NOMO-1 treated with dmso at 0.1 percent for 144 hours (cell line): ENCODE measurements at regions not wholly inside any gene's neighbourhood (a gene's known extent, or its start where the extent isn't known, plus 50 kb on each side); places are given as distances from the start of the nearest gene placed in this dataset.

ENCODE experiments used
- DNase-seq: peaks from one replicate; lab custom pipeline; 2025; ENCODE audit not compliant: unreplicated experiment; lab: John Stamatoyannopoulos, UW

DNA sequence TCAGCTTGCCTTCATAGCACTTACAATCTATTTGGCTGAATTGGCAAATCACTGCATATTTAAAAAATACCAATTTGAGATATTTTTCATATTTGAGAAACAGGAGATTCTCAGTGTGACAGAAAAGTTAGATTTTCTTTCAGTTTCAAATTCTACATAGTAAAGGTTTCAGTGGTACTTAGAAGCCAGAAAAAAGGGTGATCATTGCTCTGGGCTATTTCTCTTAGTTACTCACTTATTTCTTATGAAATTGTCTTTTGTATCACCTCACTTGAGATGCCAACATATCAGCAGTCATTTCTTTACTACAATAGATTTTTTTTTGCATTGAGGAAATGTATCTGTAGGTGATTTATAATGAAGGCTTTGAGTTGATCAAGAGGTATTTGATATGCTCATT, 478.2 kb downstream of the GATA3 start:
- no peak for DNase-seq

DNA sequence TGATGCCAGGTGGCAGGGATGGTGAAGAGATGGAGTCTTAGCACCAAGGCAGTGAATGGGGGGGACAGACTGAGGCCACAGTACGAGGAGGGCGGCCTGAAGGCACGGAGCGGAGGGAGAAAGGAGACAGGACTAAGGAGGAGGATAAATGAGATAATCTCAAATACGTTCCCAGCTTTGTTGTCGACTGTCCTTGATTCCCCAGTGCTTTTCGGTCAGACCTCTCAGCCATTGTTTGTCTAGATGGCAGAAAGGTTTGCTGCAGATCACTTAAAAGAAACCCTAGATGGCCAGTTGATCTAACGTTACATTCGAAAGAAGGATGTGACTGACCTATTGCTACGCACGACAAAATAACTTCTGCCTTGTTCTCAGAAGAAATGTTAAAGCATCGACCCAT, 479.0 kb downstream of the GATA3 start:
- DNase-seq: no peak

DNA sequence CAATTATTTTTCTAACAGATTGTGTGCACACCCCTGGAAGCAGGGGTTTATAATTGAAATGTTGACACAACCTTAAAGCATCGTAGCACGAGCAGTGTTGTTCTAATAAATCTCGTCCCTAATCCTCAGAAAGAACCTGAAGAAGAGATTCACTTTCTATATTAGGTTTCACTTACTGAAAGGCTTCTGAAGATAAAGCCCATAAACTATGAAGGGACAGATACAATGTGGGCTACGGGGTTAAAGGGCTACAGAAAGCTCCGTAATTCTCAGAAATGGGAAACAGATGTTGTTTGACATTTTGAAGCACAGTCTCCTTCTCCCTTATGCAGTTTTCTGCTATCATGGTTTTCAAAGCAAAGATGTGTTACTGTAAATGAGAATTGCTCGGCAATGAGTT, 479.6 kb downstream of the GATA3 start:
- DNase-seq: no peak

DNA sequence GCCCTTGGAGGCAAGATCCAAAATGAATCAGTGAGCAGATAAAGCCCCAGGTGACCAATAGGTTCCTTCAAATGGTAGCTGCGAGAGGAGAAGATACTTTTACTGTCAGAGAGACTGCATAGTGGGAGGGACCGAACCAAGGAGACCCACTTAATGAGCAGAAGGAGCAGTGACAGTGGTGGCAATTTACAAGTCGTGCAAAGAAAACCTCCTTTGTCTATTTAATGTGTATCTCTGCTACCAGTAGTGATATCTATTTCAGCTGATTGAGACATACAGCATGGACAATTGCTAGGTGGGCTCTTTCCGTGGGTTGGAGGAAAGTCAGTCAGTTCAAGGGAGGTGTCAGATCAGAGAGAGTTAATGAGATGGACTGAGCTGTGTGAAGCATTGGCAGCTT, 480.4 kb downstream of the GATA3 start:
- DNase-seq: no peak

DNA sequence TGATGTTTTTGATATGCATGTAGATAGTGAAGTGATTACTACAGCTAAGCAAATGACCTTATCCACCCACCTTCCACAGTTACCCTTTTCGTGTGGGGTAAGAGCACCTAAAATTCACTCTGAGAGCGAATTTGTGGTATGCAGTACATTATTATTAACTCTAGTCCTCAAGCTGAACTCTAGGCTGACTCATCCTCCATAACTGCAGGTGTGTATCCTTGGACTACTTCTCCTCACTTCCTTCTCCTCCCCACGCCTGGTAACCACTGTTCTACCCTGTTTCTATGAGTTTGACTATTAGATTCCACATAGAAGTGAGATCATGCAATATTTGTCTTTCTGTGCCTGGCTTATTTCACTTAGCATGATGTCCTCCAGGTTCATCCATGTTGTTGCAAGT, 484.6 kb downstream of the GATA3 start:
- DNase-seq: no peak

DNA sequence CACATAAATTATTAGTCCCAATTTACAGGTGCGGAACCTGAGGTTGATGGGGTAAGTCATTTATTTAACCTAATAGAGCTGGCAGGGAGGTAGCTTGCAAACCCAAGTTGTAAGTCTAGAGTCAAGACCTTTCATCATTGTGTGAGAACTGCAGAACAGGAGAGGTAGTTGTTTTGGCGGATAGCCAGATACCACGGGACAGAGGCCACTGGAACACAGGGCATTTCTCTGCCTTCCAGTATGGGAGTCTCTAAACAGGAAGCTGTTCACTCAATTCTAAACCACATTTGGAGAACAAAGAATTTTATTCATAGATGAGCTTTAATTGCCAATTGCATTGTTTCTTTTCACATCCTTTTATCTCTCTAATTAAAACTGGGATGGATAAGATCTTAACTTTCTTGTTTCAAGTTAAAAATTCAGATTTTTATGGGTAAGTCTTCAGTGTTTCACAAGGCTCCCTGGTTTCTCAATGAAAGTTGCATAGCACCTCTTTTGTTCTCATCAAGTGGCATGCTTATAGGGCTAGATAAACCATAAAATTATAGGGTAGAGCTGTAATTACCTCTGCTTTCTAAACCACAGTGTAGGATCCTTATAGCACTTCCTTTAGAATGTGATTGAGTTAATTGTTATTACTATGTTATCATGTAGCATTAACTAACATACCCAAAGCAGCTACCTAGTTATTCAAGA, 489.0 kb downstream of the GATA3 start:
- DNase-seq: no peak

DNA sequence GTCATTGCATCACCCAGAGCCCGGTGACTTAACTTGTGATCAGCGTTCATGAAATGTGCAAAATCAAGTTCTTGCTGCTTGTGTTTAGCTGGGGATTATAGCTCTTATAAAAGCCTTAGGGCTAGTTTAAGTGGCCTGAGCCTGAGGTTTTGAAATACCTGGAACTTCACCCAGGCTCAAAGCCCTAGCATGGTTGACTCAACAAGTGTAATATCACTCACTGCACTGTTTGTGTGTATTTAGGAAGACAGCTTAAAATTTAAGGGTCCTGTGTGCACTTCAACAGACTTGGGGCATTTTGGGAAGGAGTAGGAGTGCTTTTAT, 489.5 kb downstream of the GATA3 start:
- DNase-seq: no peak

DNA sequence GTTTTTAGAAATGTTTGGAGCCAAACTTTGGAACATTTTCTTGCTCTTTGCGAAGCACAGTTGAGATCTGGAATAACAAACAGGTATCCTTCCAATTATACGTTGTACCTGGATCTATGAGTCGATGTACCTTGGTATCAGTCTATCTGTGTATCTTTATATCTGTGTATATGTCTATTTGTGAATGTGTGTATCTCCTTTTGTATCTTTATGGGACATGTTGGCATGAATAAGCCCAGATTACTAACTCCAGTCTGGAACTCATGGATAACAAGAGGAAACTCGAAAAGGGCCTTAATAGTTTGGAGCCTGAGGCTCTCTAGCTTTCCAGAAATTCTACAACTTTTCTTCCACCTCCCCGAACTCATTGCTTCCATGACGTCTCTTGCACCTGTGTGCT, 490.0 kb downstream of the GATA3 start:
- DNase-seq: no peak

DNA sequence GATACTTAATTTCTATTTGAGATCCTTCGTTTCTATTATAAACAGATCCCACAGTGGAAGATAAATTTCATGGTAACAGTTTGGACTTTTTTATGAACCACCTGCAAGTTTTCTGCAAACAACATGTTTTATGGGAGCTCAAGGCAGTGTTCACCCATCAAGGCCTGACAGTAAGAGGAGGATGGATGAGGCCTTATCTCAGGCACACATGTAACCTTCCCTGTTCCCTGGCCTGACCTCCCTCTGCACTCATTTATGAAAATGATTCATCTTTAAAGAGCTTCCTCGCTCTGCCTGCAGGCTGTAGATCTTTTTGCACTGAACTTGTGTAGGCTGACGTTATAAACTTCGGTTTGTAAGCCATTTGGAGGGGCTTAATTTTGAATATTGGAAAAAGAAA, 500.1 kb downstream of the GATA3 start:
- no peak for DNase-seq

DNA sequence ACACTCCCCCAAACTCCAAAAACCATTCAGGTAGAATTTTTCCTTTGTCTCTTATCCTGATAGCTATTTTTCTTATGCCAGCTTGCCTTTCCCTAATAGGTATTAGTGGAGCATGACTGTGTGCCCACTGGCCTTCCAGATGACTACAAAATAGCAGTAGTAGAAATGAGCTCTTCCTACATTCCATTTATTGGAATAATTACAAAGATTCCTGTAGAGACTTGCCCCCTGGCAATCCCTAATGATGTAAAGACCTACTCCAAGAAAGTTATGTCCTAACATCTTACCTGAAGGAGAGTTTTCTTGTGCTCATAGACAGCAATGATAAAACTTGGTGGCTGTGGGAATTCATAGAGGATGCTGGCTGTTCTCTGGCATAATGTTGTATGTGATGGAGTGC, 501.8 kb downstream of the GATA3 start:
- DNase-seq: no peak

DNA sequence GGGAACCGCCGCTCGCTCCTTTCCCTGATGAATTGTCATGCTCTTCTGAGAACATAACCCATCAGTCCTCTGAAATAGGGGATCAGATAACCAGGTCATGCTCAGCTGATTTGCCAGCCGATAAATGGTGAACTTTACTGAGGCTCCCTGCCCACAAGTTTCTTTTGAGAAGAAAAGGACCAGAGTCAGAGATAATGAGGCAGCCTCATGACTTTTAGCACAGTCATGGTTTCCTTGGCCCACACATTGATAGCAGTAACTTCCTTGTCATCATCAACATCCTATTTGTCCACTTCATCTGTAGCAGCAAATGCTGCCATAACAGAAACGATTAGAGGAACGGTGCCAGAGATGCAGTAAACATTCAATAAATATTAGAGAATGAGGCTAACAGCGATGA, 509.0 kb downstream of the GATA3 start:
- no peak for DNase-seq

DNA sequence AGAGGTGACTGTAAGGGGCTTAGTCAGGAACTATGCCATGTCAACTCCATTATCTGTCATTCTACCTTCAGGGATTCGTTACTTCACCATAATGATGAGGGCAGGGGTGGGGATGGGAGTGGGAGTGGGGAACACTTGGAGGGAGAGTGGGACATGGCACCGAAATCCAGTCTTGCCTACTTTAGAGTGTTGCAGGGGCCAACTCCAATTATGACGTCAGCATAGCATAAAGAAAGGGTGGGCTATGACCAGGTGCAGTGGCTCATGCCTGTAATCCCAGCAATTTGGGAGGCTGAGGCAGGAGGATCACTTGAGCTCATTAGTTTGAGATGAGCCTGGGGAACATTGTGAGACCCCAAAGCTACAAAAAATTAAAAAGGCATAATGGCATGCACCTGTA, 512.2 kb downstream of the GATA3 start:
- DNase-seq: no peak

DNA sequence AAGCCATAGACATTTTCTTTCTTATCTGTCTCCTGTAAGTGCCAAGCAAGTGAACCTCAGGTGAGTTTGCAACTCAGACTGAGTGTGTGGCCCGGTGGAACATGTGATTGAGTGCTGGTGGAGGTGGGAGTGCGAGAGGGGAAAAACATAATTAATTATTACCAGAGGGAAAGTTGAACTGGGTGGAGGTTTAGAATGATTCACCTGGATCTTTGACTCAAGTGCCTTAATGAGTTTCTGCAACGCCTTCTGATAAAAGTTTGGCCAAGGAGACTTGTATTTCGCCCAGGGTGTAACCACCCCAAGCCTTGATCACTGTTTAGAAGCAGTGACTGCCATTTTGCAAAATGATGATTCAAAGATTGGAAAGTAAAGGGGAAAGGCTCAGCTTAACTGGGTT, 513.9 kb downstream of the GATA3 start:
- no peak for DNase-seq

DNA sequence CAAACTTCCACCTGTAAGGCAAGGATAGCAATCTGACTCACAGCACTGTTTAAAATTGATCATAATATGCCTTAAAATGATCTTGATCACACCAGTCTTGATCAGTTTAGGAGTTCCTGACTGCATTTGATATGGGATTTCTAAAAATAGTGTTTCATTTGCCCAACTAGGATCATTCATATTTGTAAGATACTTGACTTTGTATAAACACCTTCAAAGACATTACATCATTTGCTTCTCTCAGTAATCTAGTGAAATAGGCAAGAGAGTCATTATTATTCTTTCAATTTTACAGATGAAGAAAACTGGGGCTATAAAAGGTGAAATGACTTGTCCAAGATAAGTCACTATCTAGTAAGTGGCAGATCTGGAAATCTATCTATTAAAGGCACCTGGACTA, 521.1 kb downstream of the GATA3 start:
- DNase-seq: no peak

DNA sequence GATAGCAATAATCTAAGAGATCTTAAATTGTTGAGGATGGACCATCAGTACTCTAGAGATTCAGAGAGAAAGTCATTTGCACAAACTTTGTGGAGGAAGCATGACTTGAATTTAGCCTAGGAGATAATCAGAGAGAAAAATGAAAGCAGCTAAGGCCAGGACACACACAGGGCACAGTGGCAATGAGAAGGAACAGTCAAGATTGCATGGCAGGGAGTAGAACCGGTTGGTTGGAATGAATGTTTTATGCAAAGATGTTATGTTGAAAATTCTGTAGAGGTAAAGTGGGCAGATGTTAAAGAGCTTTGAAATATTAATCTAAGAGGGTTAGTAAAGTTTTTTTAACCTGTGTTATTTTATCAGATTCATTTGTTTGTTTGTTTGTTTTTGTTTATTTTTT, 521.8 kb downstream of the GATA3 start:
- DNase-seq: no peak

DNA sequence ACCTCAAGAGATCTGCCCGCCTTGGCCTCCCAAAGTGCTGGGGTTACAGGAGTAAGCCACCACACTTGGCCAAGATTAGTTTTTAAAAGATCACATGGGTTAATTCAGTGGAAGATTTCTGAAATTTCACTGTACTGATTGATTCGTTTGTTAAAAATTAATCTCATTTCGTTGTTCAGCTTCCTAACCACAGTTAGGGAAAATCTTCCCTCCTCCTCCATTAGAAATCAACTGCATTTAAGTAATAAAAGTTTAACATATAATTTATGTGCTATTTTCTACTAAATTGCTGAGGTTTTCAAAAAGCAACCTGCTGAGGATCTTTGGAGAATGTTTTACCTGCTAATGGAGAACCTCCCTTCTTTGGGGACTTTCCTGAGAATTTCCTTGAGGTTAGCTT, 522.4 kb downstream of the GATA3 start:
- no peak for DNase-seq

DNA sequence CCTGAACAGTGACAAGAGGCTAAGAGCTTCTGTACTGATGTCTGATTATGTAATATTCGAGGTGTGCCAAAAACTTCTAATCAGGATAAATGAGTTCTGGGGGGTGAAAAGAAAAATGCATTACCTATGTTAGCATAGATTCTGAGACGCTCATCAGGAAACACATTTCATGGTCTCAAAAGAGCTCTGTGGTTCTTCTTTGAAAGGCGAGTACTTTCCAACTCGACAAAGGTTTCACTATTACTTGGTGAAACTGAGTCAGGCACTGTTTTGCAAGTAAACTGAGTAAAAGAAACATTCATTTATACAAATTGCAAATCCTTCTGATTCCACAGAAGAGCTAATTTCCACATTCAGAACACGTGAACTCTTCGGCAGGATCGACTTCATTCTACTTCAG, 523.2 kb downstream of the GATA3 start:
- no peak for DNase-seq

DNA sequence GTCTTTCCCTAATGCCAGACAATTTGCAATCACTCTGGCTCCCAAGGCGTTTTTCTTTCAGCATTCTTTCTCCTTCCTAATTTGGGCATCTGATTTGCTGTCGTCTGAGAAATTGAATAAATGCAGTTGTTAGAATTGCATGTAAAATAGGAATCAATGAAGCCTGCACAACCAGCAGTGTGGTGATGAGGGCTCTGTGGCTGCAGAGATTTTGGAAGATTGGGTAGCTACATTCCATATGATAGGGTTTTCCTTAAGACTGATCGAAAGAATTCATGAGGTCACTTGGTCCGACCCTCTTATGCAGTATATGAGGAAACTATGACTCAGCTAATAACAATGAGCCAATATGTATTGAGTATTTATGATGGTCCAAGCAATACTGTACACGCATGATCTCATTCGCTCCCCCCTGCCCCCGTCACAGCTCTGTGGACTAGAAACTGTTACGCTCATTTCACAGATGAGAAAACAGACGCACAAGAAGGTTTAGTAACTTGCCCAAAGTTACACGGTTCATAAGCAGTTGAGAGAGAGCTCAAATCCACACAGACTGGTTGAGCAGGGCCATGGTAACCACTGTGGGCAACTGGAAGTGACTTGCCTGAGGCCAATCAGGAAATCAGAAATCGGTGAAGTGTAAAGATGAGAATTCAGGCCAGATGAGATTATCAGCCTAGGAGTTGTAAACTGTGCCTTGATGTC, 527.2 kb downstream of the GATA3 start:
- DNase-seq: no peak

DNA sequence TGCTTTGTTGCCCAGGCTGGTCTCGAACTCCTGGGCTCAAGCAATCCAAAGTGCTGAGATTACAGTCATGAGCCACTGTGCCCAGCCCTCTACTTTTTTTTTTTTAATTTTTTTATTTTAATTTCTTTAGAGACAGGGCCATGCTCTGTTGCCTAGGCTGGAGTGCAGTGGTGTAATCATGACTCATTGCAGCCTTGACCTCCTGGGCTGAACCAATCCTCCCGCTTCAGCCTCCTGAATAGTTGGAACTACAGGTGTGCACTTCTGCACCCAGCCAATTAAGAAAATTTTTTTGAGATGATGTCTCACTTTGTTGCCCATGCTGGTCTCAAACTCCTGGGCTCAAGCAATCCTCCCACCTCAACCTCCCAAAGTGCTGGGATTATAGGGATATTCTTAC, 528.6 kb downstream of the GATA3 start:
- DNase-seq: no peak

DNA sequence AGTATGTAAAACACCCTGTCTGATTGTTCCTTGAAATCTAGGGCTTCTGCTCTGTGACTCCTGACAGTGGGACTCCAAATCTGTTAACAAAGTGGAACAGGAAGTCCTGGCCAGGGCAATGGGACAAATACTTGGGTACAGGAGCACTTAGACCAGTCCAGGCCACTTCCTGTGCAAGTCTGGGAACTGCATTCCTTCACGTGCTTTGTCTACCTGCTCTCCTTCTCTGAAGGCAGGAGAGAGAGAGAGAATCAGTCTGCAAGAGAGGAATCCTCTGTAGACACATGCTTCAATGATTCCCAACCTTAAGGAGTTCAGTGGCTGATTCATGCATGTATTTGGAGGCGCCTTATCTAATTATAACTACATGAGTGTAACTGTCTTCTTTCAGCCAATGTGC, 530.2 kb downstream of the GATA3 start:
- DNase-seq: no peak

DNA sequence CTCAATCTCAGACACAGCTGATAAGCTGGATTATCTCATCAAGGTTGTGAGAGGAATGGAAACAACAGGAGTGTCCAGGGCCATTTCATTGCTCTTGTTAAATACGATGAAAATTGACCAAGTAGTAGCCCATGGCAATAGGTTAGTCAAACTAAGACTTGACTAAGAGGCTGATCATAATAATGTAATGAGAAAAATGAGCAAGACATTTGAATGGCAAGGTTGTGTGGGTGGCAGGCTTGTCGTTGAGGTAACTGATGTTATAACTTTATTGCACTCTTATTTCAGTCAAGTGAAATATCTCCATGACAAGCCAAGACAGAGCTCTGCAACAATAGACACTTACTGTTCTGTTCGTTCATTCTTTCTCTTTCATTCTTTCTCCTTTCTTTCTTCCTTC, 532.0 kb downstream of the GATA3 start:
- DNase-seq: no peak

DNA sequence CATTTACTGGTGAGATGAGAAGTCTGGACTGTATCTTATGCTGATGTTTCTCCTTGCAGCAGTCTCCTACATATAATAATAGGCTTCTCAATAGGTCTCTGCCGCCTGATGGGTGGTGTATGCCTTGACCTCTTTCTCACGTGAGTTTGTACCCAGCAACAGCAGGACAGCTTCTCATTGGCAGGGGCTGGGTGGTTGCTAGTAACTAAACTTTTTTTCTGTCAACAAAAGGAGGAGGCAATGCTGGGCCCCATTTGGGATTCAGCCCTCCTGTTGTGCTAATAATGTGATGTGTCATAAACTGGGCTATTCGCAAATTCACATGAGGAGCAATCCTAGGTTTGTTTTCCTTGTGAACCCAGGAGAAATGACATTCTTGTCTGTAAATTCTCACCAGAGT, 533.6 kb downstream of the GATA3 start:
- no peak for DNase-seq

DNA sequence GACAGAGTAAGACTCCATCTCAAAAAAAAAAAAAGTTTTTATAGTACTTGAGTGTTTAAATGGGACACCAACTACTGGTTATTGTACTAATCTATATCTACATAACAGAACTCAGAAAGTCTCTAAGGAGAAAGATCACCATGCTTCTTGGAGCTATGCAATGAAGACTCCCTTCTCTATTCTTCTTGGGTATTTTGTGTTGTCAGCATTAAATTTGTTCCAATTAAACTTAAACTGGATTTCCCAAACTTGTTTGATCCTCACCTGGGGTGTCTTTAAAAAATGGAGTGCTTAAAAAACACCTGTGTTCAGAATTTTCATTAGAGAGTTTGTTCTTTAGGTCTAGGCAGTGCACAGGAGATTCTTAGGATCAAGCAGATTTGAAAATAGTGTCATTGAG, 536.0 kb downstream of the GATA3 start:
- no peak for DNase-seq
